Stimulated activated effector memory CD8-positive, alpha-beta T cell treated with anti-CD3 and anti-CD28 coated beads, Interleukin-12 subunit alpha, Interleukin-12 subunit beta, amount 100 ng/mL, for 72 hours (primary cell): ENCODE measurements at regions not wholly inside any gene's neighbourhood (a gene's known extent, or its start where the extent isn't known, plus 50 kb on each side); places are given as distances from the start of the nearest gene placed in this dataset.

ENCODE experiments used
- ATAC-seq: fragments of 150-1000 bp; cut with Tn5 transposase; 2 replicates; pipeline ENCODE4 v1.10.0; 2021
- DNase-seq, 2 donors: peaks; one replicate each; pipeline ENCODE4 v3.0.0; 2021 to 2022; ENCODE audit warnings: low spot score in 2 of 2
- H3K27ac Mint-ChIP-seq: one replicate; pipeline ENCODE4 v1.8.0; 2022; ENCODE audit warnings: mild to moderate bottlenecking, mixed read lengths
- H3K36me3 Mint-ChIP-seq: one replicate; pipeline ENCODE4 v1.8.0; 2022; ENCODE audit warnings: mild to moderate bottlenecking, mixed read lengths
- H3K4me1 Mint-ChIP-seq: one replicate; pipeline ENCODE4 v1.8.0; 2022; ENCODE audit warnings: mixed read lengths
- H3K4me3 Mint-ChIP-seq: one replicate; pipeline ENCODE4 v1.8.0; 2022; ENCODE audit warnings: mild to moderate bottlenecking, mixed read lengths
- H3K9me3 Mint-ChIP-seq: one replicate; pipeline ENCODE4 v1.8.0; 2022; ENCODE audit warnings: mixed read lengths

- Mint-ChIP-seq H3K36me3 (no peaks in the 10 kb centered on the region), H3K4me1 (no peaks in the 10 kb centered on the region), H3K9me3 (no peaks in the 10 kb centered on the region), H3K27ac (no peak overlapping the region), H3K4me3 (no peak overlapping the region)
- no peak for DNase-seq
- ATAC-seq = no peak
These were observed 151.3 kb upstream of the BMPER start for GRCh38 chr7:33753881-33754525.

- DNase-seq (no peak), ATAC-seq (no peak)
- no peaks in the 10 kb centered on the region for H3K36me3 Mint-ChIP-seq
These were observed 150.1 kb upstream of the BMPER start for GRCh38 chr7:33754933-33755928.

GRCh38 chr7:33757050-33757449 is 148.3 kb upstream of the BMPER start:
- Mint-ChIP-seq H3K36me3 (no peaks in the 10 kb centered on the region), H3K27ac (no peak overlapping the region), H3K4me1 (no peaks in the 10 kb centered on the region), H3K9me3 (no peaks in the 10 kb centered on the region), H3K4me3 (no peak overlapping the region)
- ATAC-seq (no peak), DNase-seq (no peak)

More at GRCh38 chr7:33754933-33755928, 150.1 kb upstream of the BMPER start:
- Mint-ChIP-seq H3K4me3 (no peak overlapping the region), H3K9me3 (no peaks in the 10 kb centered on the region), H3K27ac (no peak overlapping the region), H3K4me1 (no peaks in the 10 kb centered on the region)

- Mint-ChIP-seq H3K4me3 (no peak overlapping the region), H3K36me3 (no peaks in the 10 kb centered on the region), H3K9me3 (no peaks in the 10 kb centered on the region), H3K27ac (no peak overlapping the region), H3K4me1 (no peaks in the 10 kb centered on the region)
- DNase-seq (no peak), ATAC-seq (no peak)
These were observed 147.7 kb upstream of the BMPER start for GRCh38 chr7:33757563-33758165.

- no peak overlapping the region for H3K4me3 Mint-ChIP-seq
- no peak overlapping the region for H3K27ac Mint-ChIP-seq
- no peaks in the 10 kb centered on the region for H3K9me3 Mint-ChIP-seq
- no peaks in the 10 kb centered on the region for H3K36me3 Mint-ChIP-seq
- ATAC-seq = no peak
- no peaks in the 10 kb centered on the region for H3K4me1 Mint-ChIP-seq
- no peak for DNase-seq
These were observed 145.2 kb upstream of the BMPER start for GRCh38 chr7:33760146-33760545.

GRCh38 chr7:33760834-33761233 is 144.5 kb upstream of the BMPER start:
- no peak overlapping the region for H3K4me3 Mint-ChIP-seq
- no peak overlapping the region for H3K27ac Mint-ChIP-seq
- no peaks in the 10 kb centered on the region for H3K9me3 Mint-ChIP-seq
- no peaks in the 10 kb centered on the region for H3K4me1 Mint-ChIP-seq
- no peak for ATAC-seq
- no peak for DNase-seq
- no peaks in the 10 kb centered on the region for H3K36me3 Mint-ChIP-seq

- H3K4me3 Mint-ChIP-seq = no peak overlapping the region
- H3K4me1 Mint-ChIP-seq = no peaks in the 10 kb centered on the region
- peak overlapping the region; percentile 43 for H3K27ac Mint-ChIP-seq
- DNase-seq (no peak), ATAC-seq (no peak)
- H3K9me3 Mint-ChIP-seq = no peaks in the 10 kb centered on the region
- H3K36me3 Mint-ChIP-seq = no peaks in the 10 kb centered on the region
These were observed 143.8 kb upstream of the BMPER start for GRCh38 chr7:33761449-33762080.

GRCh38 chr7:33762151-33762910 is 143.0 kb upstream of the BMPER start:
- Mint-ChIP-seq H3K27ac (no peak overlapping the region), H3K4me3 (no peak overlapping the region), H3K4me1 (no peaks in the 10 kb centered on the region), H3K36me3 (no peaks in the 10 kb centered on the region), H3K9me3 (no peaks in the 10 kb centered on the region)
- DNase-seq = no peak
- ATAC-seq = no peak

GRCh38 chr7:33762911-33763306 is 142.4 kb upstream of the BMPER start:
- H3K4me3 Mint-ChIP-seq = no peak overlapping the region
- H3K4me1 Mint-ChIP-seq = no peaks in the 10 kb centered on the region
- DNase-seq = no peak
- no peak for ATAC-seq
- H3K27ac Mint-ChIP-seq = no peak overlapping the region
- no peaks in the 10 kb centered on the region for H3K36me3 Mint-ChIP-seq
- no peaks in the 10 kb centered on the region for H3K9me3 Mint-ChIP-seq

- no peak for DNase-seq
- ATAC-seq = no peak
- no peaks in the 10 kb centered on the region for H3K36me3 Mint-ChIP-seq
- no peaks in the 10 kb centered on the region for H3K9me3 Mint-ChIP-seq
- H3K27ac Mint-ChIP-seq = no peak overlapping the region
- H3K4me3 Mint-ChIP-seq = no peak overlapping the region
- H3K4me1 Mint-ChIP-seq = no peaks in the 10 kb centered on the region
These were observed 140.4 kb upstream of the BMPER start for GRCh38 chr7:33764752-33765451.

- Mint-ChIP-seq H3K36me3 (no peaks in the 10 kb centered on the region), H3K9me3 (no peaks in the 10 kb centered on the region), H3K4me3 (no peak overlapping the region), H3K27ac (no peak overlapping the region), H3K4me1 (no peaks in the 10 kb centered on the region)
- ATAC-seq (no peak), DNase-seq (no peak)
These were observed 138.9 kb upstream of the BMPER start for GRCh38 chr7:33766405-33766804.

- no peak for DNase-seq
- Mint-ChIP-seq H3K4me1 (no peaks in the 10 kb centered on the region), H3K27ac (no peak overlapping the region), H3K9me3 (no peaks in the 10 kb centered on the region), H3K36me3 (no peaks in the 10 kb centered on the region), H3K4me3 (no peak overlapping the region)
- no peak for ATAC-seq
These were observed 135.4 kb upstream of the BMPER start for GRCh38 chr7:33769930-33770329.

GRCh38 chr7:33770576-33770975 is 134.8 kb upstream of the BMPER start:
- H3K27ac Mint-ChIP-seq = no peak overlapping the region
- ATAC-seq = no peak
- H3K4me3 Mint-ChIP-seq = no peak overlapping the region
- no peaks in the 10 kb centered on the region for H3K4me1 Mint-ChIP-seq
- H3K36me3 Mint-ChIP-seq = no peaks in the 10 kb centered on the region
- DNase-seq = no peak
- H3K9me3 Mint-ChIP-seq = no peaks in the 10 kb centered on the region

- Mint-ChIP-seq H3K27ac (no peak overlapping the region), H3K9me3 (no peaks in the 10 kb centered on the region), H3K4me1 (no peaks in the 10 kb centered on the region), H3K4me3 (no peak overlapping the region), H3K36me3 (no peaks in the 10 kb centered on the region)
- DNase-seq (no peak), ATAC-seq (no peak)
These were observed 133.9 kb upstream of the BMPER start for GRCh38 chr7:33771422-33771821.
